ENCODE measurements at regions not wholly inside any gene's neighbourhood (a gene's known extent, or its start where the extent isn't known, plus 50 kb on each side); places are given as distances from the start of the nearest gene placed in this dataset.

DNA sequence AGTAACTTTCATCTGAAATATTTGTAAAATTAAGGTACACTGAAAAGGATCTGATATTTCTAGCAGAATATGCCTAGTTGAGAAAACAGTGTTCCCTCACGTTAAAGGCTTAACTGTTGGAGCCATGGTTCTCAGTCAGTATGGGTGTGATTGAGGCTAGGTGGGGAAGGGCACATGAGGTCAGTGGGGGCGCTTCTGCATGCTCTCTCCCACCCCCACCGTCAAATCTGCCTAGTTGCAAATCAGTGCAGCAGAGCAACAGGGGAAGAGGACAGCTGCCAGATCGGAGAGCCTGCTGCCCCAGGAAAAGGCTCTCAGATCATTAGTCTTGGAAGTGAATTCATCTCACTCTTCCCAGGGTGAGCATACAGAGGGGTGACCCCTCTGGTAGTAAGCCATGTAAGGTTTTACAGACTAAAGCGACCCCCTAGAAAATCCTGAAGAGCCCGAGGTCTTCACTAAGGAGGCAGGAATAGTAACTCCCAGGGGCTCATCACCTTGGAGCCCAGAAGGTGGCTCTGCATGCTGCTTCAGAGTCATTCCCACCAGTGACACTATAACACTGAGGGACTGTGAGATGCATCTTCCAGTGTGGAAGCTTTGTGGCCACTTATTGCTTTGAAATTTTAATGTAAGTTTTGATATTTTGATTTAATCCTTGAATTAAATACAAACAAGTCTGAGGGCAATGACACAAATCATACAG lies 83.1 kb upstream of the BARHL2 start:
- no peaks in the 10 kb centered on the region for H3K27me3 ChIP-seq (ENCODE audit: control insufficient read depth, insufficient read depth, low read length)
- no peak overlapping the region for H3K9ac ChIP-seq (ENCODE audit: low read depth, low read length)
- H3K4me3 ChIP-seq (ENCODE audit: low read depth, low read length), result no peak overlapping the region
- H3K9me3 ChIP-seq (ENCODE audit: control insufficient read depth, insufficient read depth, low read length), result no peaks in the 10 kb centered on the region
- H3K36me3 ChIP-seq (ENCODE audit: control insufficient read depth, insufficient read depth, low read length), result no peaks in the 10 kb centered on the region
- peaks cover 10% of the 10 kb centered on the region for H3K4me1 ChIP-seq (ENCODE audit: control insufficient read depth, insufficient read depth, low read length)

DNA sequence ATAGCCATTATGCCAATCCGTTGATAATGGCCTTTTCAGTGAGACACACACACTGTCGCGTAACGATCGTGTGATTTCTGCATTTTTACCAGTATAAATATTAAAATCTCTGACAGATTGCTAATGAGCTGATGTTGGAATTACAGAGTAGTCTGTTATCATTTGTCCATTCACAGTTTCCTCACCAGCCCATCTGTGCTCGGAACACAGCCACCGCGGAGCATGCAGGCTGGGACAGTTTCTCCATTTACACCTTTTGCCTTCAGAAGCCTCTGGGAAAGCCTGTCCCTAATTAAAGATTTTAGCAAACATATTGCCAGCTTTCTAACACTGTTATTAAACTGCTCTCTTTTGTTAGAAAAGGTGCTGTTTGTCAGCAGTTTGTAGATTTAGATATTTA lies 82.2 kb upstream of the BARHL2 start:
- no peaks in the 10 kb centered on the region for H3K9me3 ChIP-seq (ENCODE audit: control insufficient read depth, insufficient read depth, low read length)
- H3K9ac ChIP-seq (ENCODE audit: low read depth, low read length), result no peak overlapping the region
- H3K4me1 ChIP-seq (ENCODE audit: control insufficient read depth, insufficient read depth, low read length), result peaks cover 10% of the 10 kb centered on the region
- H3K36me3 ChIP-seq (ENCODE audit: control insufficient read depth, insufficient read depth, low read length), result no peaks in the 10 kb centered on the region
- no peaks in the 10 kb centered on the region for H3K27me3 ChIP-seq (ENCODE audit: control insufficient read depth, insufficient read depth, low read length)
- H3K4me3 ChIP-seq (ENCODE audit: low read depth, low read length), result no peak overlapping the region

DNA sequence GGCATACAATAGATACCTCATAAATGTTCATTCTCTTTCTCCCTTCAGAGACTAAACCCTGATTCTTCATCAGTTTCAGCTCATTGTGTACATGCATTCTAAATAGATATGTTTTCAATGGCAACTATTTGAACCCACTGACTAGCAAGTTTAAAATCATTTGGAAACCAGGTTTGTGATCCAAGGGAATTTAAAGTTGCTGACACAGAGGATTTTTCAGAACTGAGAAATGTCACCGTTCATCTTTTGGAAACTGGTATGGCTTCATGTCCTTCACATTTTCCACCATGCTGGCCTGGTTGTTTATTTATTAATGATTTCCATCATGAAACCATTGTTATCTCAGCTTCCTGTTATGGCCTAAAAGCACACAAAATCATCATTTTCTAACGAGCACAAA lies 81.8 kb upstream of the BARHL2 start:
- Histone ChIP-seq H3K9ac (ENCODE audit: low read depth, low read length) (no peak overlapping the region), H3K9me3 (ENCODE audit: control insufficient read depth, insufficient read depth, low read length) (no peaks in the 10 kb centered on the region), H3K27me3 (ENCODE audit: control insufficient read depth, insufficient read depth, low read length) (no peaks in the 10 kb centered on the region), H3K4me3 (ENCODE audit: low read depth, low read length) (no peak overlapping the region), H3K4me1 (ENCODE audit: control insufficient read depth, insufficient read depth, low read length) (peaks cover 10% of the 10 kb centered on the region), H3K36me3 (ENCODE audit: control insufficient read depth, insufficient read depth, low read length) (no peaks in the 10 kb centered on the region)

DNA sequence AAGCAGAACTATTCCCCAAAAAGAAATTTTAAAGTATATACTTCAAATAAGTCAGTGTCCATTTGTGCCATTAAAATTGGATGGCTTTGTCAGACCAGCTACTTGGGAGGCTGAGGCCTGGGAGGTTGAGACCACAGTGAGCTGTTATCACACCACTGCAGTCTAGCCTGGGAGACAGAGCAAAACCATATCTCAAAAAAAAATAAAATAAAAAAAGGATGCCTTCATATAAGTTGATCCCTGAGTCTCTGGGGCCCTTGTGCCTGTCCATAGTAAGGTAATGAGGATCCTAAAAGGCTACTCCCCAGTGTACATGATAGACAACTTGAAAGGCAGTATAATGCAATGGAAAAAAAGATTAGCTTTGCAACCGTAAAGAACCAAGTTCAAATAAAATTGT lies 81.2 kb upstream of the BARHL2 start:
- Histone ChIP-seq H3K4me1 (ENCODE audit: control insufficient read depth, insufficient read depth, low read length) (peaks cover 10% of the 10 kb centered on the region), H3K4me3 (ENCODE audit: low read depth, low read length) (no peak overlapping the region), H3K27me3 (ENCODE audit: control insufficient read depth, insufficient read depth, low read length) (no peaks in the 10 kb centered on the region), H3K36me3 (ENCODE audit: control insufficient read depth, insufficient read depth, low read length) (no peaks in the 10 kb centered on the region), H3K9me3 (ENCODE audit: control insufficient read depth, insufficient read depth, low read length) (no peaks in the 10 kb centered on the region), H3K9ac (ENCODE audit: low read depth, low read length) (no peak overlapping the region)

GRCh38 chr1:90795431-90795830 lies 78.3 kb upstream of the BARHL2 start:
- Histone ChIP-seq H3K4me1 (ENCODE audit: control insufficient read depth, insufficient read depth, low read length) (peaks cover 6% of the 10 kb centered on the region), H3K4me3 (ENCODE audit: low read depth, low read length) (no peak overlapping the region), H3K9ac (ENCODE audit: low read depth, low read length) (no peak overlapping the region), H3K36me3 (ENCODE audit: control insufficient read depth, insufficient read depth, low read length) (no peaks in the 10 kb centered on the region), H3K27me3 (ENCODE audit: control insufficient read depth, insufficient read depth, low read length) (no peaks in the 10 kb centered on the region), H3K9me3 (ENCODE audit: control insufficient read depth, insufficient read depth, low read length) (no peaks in the 10 kb centered on the region)

DNA sequence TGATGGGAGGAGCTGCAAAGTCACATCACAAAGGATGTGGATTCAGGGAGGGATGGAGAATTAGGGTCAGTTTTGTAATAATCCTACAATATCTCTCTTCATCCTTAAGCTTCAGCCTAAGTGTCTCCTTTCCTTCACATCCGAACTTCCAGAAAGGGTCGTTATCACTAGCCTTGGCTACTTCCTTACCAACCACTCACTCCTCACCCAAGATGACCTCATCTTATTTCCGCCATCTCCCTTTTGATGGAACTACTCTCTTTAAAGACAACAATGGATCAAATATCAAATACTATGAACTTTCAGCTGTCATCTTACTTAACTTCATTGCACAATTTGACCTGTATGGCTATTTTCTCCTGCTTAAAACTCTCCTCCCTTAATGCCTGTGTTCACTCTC lies 69.6 kb upstream of the BARHL2 start:
- no peaks in the 10 kb centered on the region for H3K36me3 ChIP-seq (ENCODE audit: control insufficient read depth, insufficient read depth, low read length)
- H3K9me3 ChIP-seq (ENCODE audit: control insufficient read depth, insufficient read depth, low read length), result no peaks in the 10 kb centered on the region
- peaks cover 4% of the 10 kb centered on the region for H3K4me1 ChIP-seq (ENCODE audit: control insufficient read depth, insufficient read depth, low read length)

GRCh38 chr1:90784186-90784847 lies 67.2 kb upstream of the BARHL2 start:
- peaks cover 4% of the 10 kb centered on the region for H3K4me1 ChIP-seq (ENCODE audit: control insufficient read depth, insufficient read depth, low read length)
- H3K9ac ChIP-seq (ENCODE audit: low read depth, low read length), result no peak overlapping the region
- H3K9me3 ChIP-seq (ENCODE audit: control insufficient read depth, insufficient read depth, low read length), result no peaks in the 10 kb centered on the region
- H3K36me3 ChIP-seq (ENCODE audit: control insufficient read depth, insufficient read depth, low read length), result no peaks in the 10 kb centered on the region
- H3K27me3 ChIP-seq (ENCODE audit: control insufficient read depth, insufficient read depth, low read length), result no peaks in the 10 kb centered on the region
- no peak overlapping the region for H3K4me3 ChIP-seq (ENCODE audit: low read depth, low read length)

More for the DNA sequence above, 69.6 kb upstream of the BARHL2 start:
- Histone ChIP-seq H3K27me3 (ENCODE audit: control insufficient read depth, insufficient read depth, low read length) (no peaks in the 10 kb centered on the region), H3K9ac (ENCODE audit: low read depth, low read length) (no peak overlapping the region), H3K4me3 (ENCODE audit: low read depth, low read length) (no peak overlapping the region)

GRCh38 chr1:90783181-90783580 lies 66.1 kb upstream of the BARHL2 start:
- peaks cover 9% of the 10 kb centered on the region for H3K4me1 ChIP-seq (ENCODE audit: control insufficient read depth, insufficient read depth, low read length)
- no peaks in the 10 kb centered on the region for H3K27me3 ChIP-seq (ENCODE audit: control insufficient read depth, insufficient read depth, low read length)
- H3K9ac ChIP-seq (ENCODE audit: low read depth, low read length), result no peak overlapping the region
- no peaks in the 10 kb centered on the region for H3K9me3 ChIP-seq (ENCODE audit: control insufficient read depth, insufficient read depth, low read length)
- no peak overlapping the region for H3K4me3 ChIP-seq (ENCODE audit: low read depth, low read length)
- H3K36me3 ChIP-seq (ENCODE audit: control insufficient read depth, insufficient read depth, low read length), result no peaks in the 10 kb centered on the region

- Histone ChIP-seq H3K4me1 (ENCODE audit: control insufficient read depth, insufficient read depth, low read length) (peaks cover 10% of the 10 kb centered on the region), H3K9me3 (ENCODE audit: control insufficient read depth, insufficient read depth, low read length) (no peaks in the 10 kb centered on the region), H3K27me3 (ENCODE audit: control insufficient read depth, insufficient read depth, low read length) (no peaks in the 10 kb centered on the region), H3K9ac (ENCODE audit: low read depth, low read length) (no peak overlapping the region), H3K4me3 (ENCODE audit: low read depth, low read length) (no peak overlapping the region), H3K36me3 (ENCODE audit: control insufficient read depth, insufficient read depth, low read length) (no peaks in the 10 kb centered on the region)
Observed at GRCh38 chr1:90782046-90782445, 64.9 kb upstream of the BARHL2 start.

GRCh38 chr1:90781534-90781933 lies 64.4 kb upstream of the BARHL2 start:
- Histone ChIP-seq H3K4me3 (ENCODE audit: low read depth, low read length) (no peak overlapping the region), H3K9me3 (ENCODE audit: control insufficient read depth, insufficient read depth, low read length) (no peaks in the 10 kb centered on the region), H3K36me3 (ENCODE audit: control insufficient read depth, insufficient read depth, low read length) (no peaks in the 10 kb centered on the region), H3K9ac (ENCODE audit: low read depth, low read length) (no peak overlapping the region), H3K4me1 (ENCODE audit: control insufficient read depth, insufficient read depth, low read length) (peaks cover 10% of the 10 kb centered on the region), H3K27me3 (ENCODE audit: control insufficient read depth, insufficient read depth, low read length) (no peaks in the 10 kb centered on the region)

DNA sequence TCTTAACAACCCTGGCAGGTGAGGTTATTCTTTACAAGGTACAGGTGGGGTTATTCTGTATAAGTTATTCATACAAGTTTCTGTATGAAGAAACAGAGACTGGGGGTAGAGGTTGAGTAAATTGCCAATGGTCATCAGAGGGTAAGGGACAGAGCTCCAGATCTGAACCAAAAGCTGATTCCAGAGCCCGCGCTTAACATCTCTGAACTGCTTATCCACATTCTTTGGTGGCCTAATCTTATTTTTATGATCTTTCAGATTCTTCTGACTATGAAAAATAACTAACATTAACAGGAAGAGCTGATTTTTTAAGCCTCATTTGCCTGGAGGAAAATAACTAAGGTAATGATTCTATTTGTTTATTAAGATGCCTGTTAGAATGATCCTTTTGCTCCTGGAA lies 63.9 kb upstream of the BARHL2 start:
- no peak overlapping the region for H3K9ac ChIP-seq (ENCODE audit: low read depth, low read length)
- no peaks in the 10 kb centered on the region for H3K36me3 ChIP-seq (ENCODE audit: control insufficient read depth, insufficient read depth, low read length)
- no peak overlapping the region for H3K4me3 ChIP-seq (ENCODE audit: low read depth, low read length)
- H3K4me1 ChIP-seq (ENCODE audit: control insufficient read depth, insufficient read depth, low read length), result peaks cover 10% of the 10 kb centered on the region
- H3K27me3 ChIP-seq (ENCODE audit: control insufficient read depth, insufficient read depth, low read length), result no peaks in the 10 kb centered on the region
- no peaks in the 10 kb centered on the region for H3K9me3 ChIP-seq (ENCODE audit: control insufficient read depth, insufficient read depth, low read length)

GRCh38 chr1:90779573-90779972 lies 62.5 kb upstream of the BARHL2 start:
- Histone ChIP-seq H3K9ac (ENCODE audit: low read depth, low read length) (no peak overlapping the region), H3K4me1 (ENCODE audit: control insufficient read depth, insufficient read depth, low read length) (peaks cover 9% of the 10 kb centered on the region)

More at GRCh38 chr1:90779573-90779972, 62.5 kb upstream of the BARHL2 start:
- no peaks in the 10 kb centered on the region for H3K9me3 ChIP-seq (ENCODE audit: control insufficient read depth, insufficient read depth, low read length)
- H3K27me3 ChIP-seq (ENCODE audit: control insufficient read depth, insufficient read depth, low read length), result no peaks in the 10 kb centered on the region
- H3K36me3 ChIP-seq (ENCODE audit: control insufficient read depth, insufficient read depth, low read length), result no peaks in the 10 kb centered on the region
- H3K4me3 ChIP-seq (ENCODE audit: low read depth, low read length), result no peak overlapping the region
